Neural progenitor cell (in vitro differentiated cells): ENCODE measurements at regions not wholly inside any gene's neighbourhood (a gene's known extent, or its start where the extent isn't known, plus 50 kb on each side); places are given as distances from the start of the nearest gene placed in this dataset.

Source experiments
- DNase-seq: peaks from one replicate; pipeline ENCODE4 v3.0.0-alpha.2; 2016; ENCODE audit warnings: low spot score
- H2AFZ ChIP-seq: fragments of 200-600 bp; sonication (generic); replicated peaks from 2 replicates; pipeline ENCODE4 v1.6.1; 2016; ENCODE audit warnings: antibody characterized with exemption
- H3F3A ChIP-seq: fragments of 200-600 bp; sonication (generic); 2 replicates; pipeline ENCODE4 v1.6.1; 2016; ENCODE audit warnings: antibody characterized with exemption, low read depth
- H3K27ac ChIP-seq: fragments of 200-600 bp; sonication (generic); 2 replicates; pipeline ENCODE4 v1.5.1; 2016; ENCODE audit warnings: mild to moderate bottlenecking
- H3K27me3 ChIP-seq: fragments of 200-600 bp; sonication (generic); 2 replicates; pipeline ENCODE4 v1.6.1; 2016; ENCODE audit warnings: mild to moderate bottlenecking, moderate library complexity
- H3K36me3 ChIP-seq: fragments of 200-600 bp; sonication (generic); 2 replicates; pipeline ENCODE4 v1.5.1; 2016
- H3K4me1 ChIP-seq: fragments of 200-600 bp; sonication (generic); 2 replicates; pipeline ENCODE4 v1.6.1; 2016; ENCODE audit warnings: mixed run types
- H3K4me2 ChIP-seq: fragments of 200-600 bp; sonication (generic); 2 replicates; pipeline ENCODE4 v1.6.1; 2016
- H3K4me3 ChIP-seq: fragments of 200-600 bp; sonication (generic); 2 replicates; pipeline ENCODE4 v1.5.1; 2016
- H3K79me2 ChIP-seq: fragments of 200-600 bp; sonication (generic); 2 replicates; pipeline ENCODE4 v1.6.1; 2016; ENCODE audit warnings: low read depth
- H3K9ac ChIP-seq: fragments of 200-600 bp; sonication (generic); 2 replicates; pipeline ENCODE4 v1.6.1; 2016
- H3K9me3 ChIP-seq: fragments of 200-600 bp; sonication (generic); 2 replicates; pipeline ENCODE4 v1.5.1; 2016; ENCODE audit warnings: low read depth
- H4K20me1 ChIP-seq: fragments of 200-600 bp; sonication (generic); 2 replicates; pipeline ENCODE4 v1.6.1; 2016; ENCODE audit warnings: low read depth
- H3K27ac Mint-ChIP-seq: 3 replicates; pipeline ENCODE4 v1.8.0; 2021; ENCODE audit warnings: mixed read lengths
- H3K27me3 Mint-ChIP-seq: 2 replicates; pipeline ENCODE4 v1.8.0; 2022; ENCODE audit warnings: low read depth, mild to moderate bottlenecking, inconsistent platforms, moderate library complexity, mixed read lengths; ENCODE audit not compliant: insufficient read depth
- H3K36me3 Mint-ChIP-seq: 3 replicates; pipeline ENCODE4 v1.8.0; 2021; ENCODE audit warnings: mixed read lengths
- H3K4me1 Mint-ChIP-seq: 3 replicates; pipeline ENCODE4 v1.8.0; 2021; ENCODE audit warnings: mixed read lengths
- H3K4me3 Mint-ChIP-seq: 3 replicates; pipeline ENCODE4 v1.8.0; 2021; ENCODE audit warnings: mild to moderate bottlenecking, moderate library complexity, mixed read lengths
- H3K9me3 Mint-ChIP-seq: 3 replicates; pipeline ENCODE4 v1.8.0; 2020; ENCODE audit warnings: mixed read lengths
- CTCF ChIP-seq: fragments of 200-600 bp; sonication (generic); IDR thresholded peaks from 2 replicates; pipeline ENCODE4 v1.5.1; 2017; ENCODE audit warnings: antibody characterized with exemption, mild to moderate bottlenecking
- EZH2 ChIP-seq: fragments of 200-600 bp; sonication (generic); IDR thresholded peaks from 2 replicates; pipeline ENCODE4 v1.6.1; 2017; ENCODE audit warnings: antibody characterized with exemption, mild to moderate bottlenecking, moderate library complexity
- EZH2phosphoT487 ChIP-seq: fragments of 200-600 bp; sonication (generic); IDR thresholded peaks from 2 replicates; pipeline ENCODE4 v1.6.1; 2017; ENCODE audit warnings: antibody characterized with exemption

GRCh38 chr13:103539265-103539664 lies 473.0 kb upstream of the SLC10A2 start:
- Histone ChIP-seq H4K20me1 (no peaks in the 10 kb centered on the region), H3K79me2 (no peaks in the 10 kb centered on the region), H3K4me3 (no peak overlapping the region), H3K27me3 (no peaks in the 10 kb centered on the region), H3K9me3 (no peaks in the 10 kb centered on the region), H3F3A (no peaks in the 10 kb centered on the region), H3K36me3 (no peaks in the 10 kb centered on the region), H3K27ac (peak overlapping the region; percentile 6), H3K4me1 (peaks cover 26% of the 10 kb centered on the region), H3K9ac (no peak overlapping the region), H3K4me2 (peak overlapping the region; percentile 7), H2AFZ (no peak overlapping the region)
- H3K9me3 Mint-ChIP-seq: peaks cover 16% of the 10 kb centered on the region
- TF ChIP-seq EZH2phosphoT487 (no peak), CTCF (peak; percentile 11), EZH2 (no peak)
- no peaks in the 10 kb centered on the region for H3K36me3 Mint-ChIP-seq
- peaks cover 2% of the 10 kb centered on the region for H3K27me3 Mint-ChIP-seq
- DNase-seq: peak; percentile 78
- peak overlapping the region; percentile 55 for H3K27ac Mint-ChIP-seq
- H3K4me1 Mint-ChIP-seq: peaks cover 18% of the 10 kb centered on the region
- H3K4me3 Mint-ChIP-seq: peak overlapping the region; percentile 39

- Mint-ChIP-seq H3K4me3 (no peak overlapping the region), H3K27me3 (peaks cover 2% of the 10 kb centered on the region), H3K36me3 (no peaks in the 10 kb centered on the region), H3K9me3 (peaks cover 2% of the 10 kb centered on the region), H3K27ac (no peak overlapping the region), H3K4me1 (peaks cover 18% of the 10 kb centered on the region)
- no peak overlapping the region for H3K4me2 ChIP-seq
- no peak for DNase-seq
- no peaks in the 10 kb centered on the region for H3K36me3 ChIP-seq
- peaks cover 26% of the 10 kb centered on the region for H3K4me1 ChIP-seq
- no peaks in the 10 kb centered on the region for H3K9me3 ChIP-seq
- no peak overlapping the region for H2AFZ ChIP-seq
- H4K20me1 ChIP-seq: no peaks in the 10 kb centered on the region
- no peaks in the 10 kb centered on the region for H3F3A ChIP-seq
- TF ChIP-seq EZH2phosphoT487: no peak
- no peak for TF ChIP-seq EZH2
- no peak overlapping the region for H3K27ac ChIP-seq
- H3K4me3 ChIP-seq: no peak overlapping the region
- no peak overlapping the region for H3K9ac ChIP-seq
- no peaks in the 10 kb centered on the region for H3K79me2 ChIP-seq
- no peaks in the 10 kb centered on the region for H3K27me3 ChIP-seq
Measured at GRCh38 chr13:103537616-103538015, 471.4 kb upstream of the SLC10A2 start.

GRCh38 chr13:103531278-103531677 lies 465.1 kb upstream of the SLC10A2 start:
- Mint-ChIP-seq H3K27ac (no peak overlapping the region), H3K27me3 (peaks cover 2% of the 10 kb centered on the region), H3K36me3 (no peaks in the 10 kb centered on the region), H3K4me3 (no peak overlapping the region), H3K9me3 (no peaks in the 10 kb centered on the region), H3K4me1 (no peaks in the 10 kb centered on the region)
- Histone ChIP-seq H4K20me1 (no peaks in the 10 kb centered on the region), H3K79me2 (no peaks in the 10 kb centered on the region), H2AFZ (no peak overlapping the region), H3K27ac (no peak overlapping the region), H3K36me3 (no peaks in the 10 kb centered on the region), H3K4me3 (no peak overlapping the region), H3K27me3 (no peaks in the 10 kb centered on the region), H3K4me2 (no peak overlapping the region), H3K9me3 (no peaks in the 10 kb centered on the region), H3K9ac (no peak overlapping the region), H3F3A (no peaks in the 10 kb centered on the region), H3K4me1 (no peaks in the 10 kb centered on the region)
- TF ChIP-seq CTCF (no peak), EZH2phosphoT487 (no peak), EZH2 (no peak)
- DNase-seq: no peak

GRCh38 chr13:103528437-103528836 lies 462.2 kb upstream of the SLC10A2 start:
- no peak overlapping the region for H3K4me3 ChIP-seq
- no peaks in the 10 kb centered on the region for H3K36me3 ChIP-seq
- no peaks in the 10 kb centered on the region for H3K79me2 ChIP-seq
- no peak overlapping the region for H2AFZ ChIP-seq
- DNase-seq: no peak
- H3K9ac ChIP-seq: no peak overlapping the region
- H3K9me3 ChIP-seq: no peaks in the 10 kb centered on the region
- H3K4me1 ChIP-seq: peaks cover 7% of the 10 kb centered on the region
- H3K27ac Mint-ChIP-seq: no peak overlapping the region
- no peaks in the 10 kb centered on the region for H3K4me1 Mint-ChIP-seq
- no peaks in the 10 kb centered on the region for H3K9me3 Mint-ChIP-seq
- no peaks in the 10 kb centered on the region for H3K27me3 Mint-ChIP-seq
- H3K27me3 ChIP-seq: no peaks in the 10 kb centered on the region
- no peaks in the 10 kb centered on the region for H3F3A ChIP-seq
- no peak overlapping the region for H3K4me3 Mint-ChIP-seq
- H3K36me3 Mint-ChIP-seq: no peaks in the 10 kb centered on the region
- H3K27ac ChIP-seq: no peak overlapping the region
- no peak overlapping the region for H3K4me2 ChIP-seq
- TF ChIP-seq CTCF (no peak), EZH2 (no peak), EZH2phosphoT487 (no peak)
- H4K20me1 ChIP-seq: no peaks in the 10 kb centered on the region
